ENCODE measurements at regions not wholly inside any gene's neighbourhood (a gene's known extent, or its start where the extent isn't known, plus 50 kb on each side); places are given as distances from the start of the nearest gene placed in this dataset.

- TF ChIP-seq EZH2phosphoT487 (IDR thresholded peaks at IDR 0.05; ENCODE audit: borderline replicate concordance) (no peak), CTCF (conservative IDR thresholded peaks at IDR 0.05; ENCODE audit: low read length) (no peak)
- no peak overlapping the region for H3K4me3 ChIP-seq (ENCODE audit: low read length, poor library complexity, severe bottlenecking)
- H2AFZ ChIP-seq (ENCODE audit: low read length) = no peak overlapping the region
- H4K20me1 ChIP-seq (ENCODE audit: insufficient read depth, low read length, poor library complexity, severe bottlenecking) = no peaks in the 10 kb centered on the region
- no peaks in the 10 kb centered on the region for H3K79me2 ChIP-seq (ENCODE audit: insufficient read depth, low read length)
- no peaks in the 10 kb centered on the region for H3K9me2 ChIP-seq (replicated peaks; ENCODE audit: low read depth, low read length)
- H3K36me3 ChIP-seq (ENCODE audit: insufficient read depth, low read length) = no peaks in the 10 kb centered on the region
- peak overlapping the region; percentile 26 for H3K4me2 ChIP-seq (ENCODE audit: low read depth, low read length, poor library complexity, severe bottlenecking)
- H3K27me3 ChIP-seq (ENCODE audit: insufficient read depth, low read length, poor library complexity, severe bottlenecking) = no peaks in the 10 kb centered on the region
- no peaks in the 10 kb centered on the region for H3F3A ChIP-seq (ENCODE audit: low read depth)
- peaks cover 14% of the 10 kb centered on the region for H3K4me1 ChIP-seq (ENCODE audit: insufficient read depth, low read length, poor library complexity, severe bottlenecking)
- no peak overlapping the region for H3K9ac ChIP-seq (ENCODE audit: low read depth, low read length, poor library complexity, severe bottlenecking)
- H3K9me3 ChIP-seq (ENCODE audit: insufficient read depth, low read depth, low read length) = no peaks in the 10 kb centered on the region
Observed at GRCh38 chr12:85509857-85510256, 229.8 kb downstream of the ALX1 start.

GRCh38 chr12:85516039-85516438, 236.0 kb downstream of the ALX1 start:
- H3K79me2 ChIP-seq (ENCODE audit: insufficient read depth, low read length) = no peaks in the 10 kb centered on the region
- no peaks in the 10 kb centered on the region for H3K36me3 ChIP-seq (ENCODE audit: insufficient read depth, low read length)
- no peaks in the 10 kb centered on the region for H3K27me3 ChIP-seq (ENCODE audit: insufficient read depth, low read length, poor library complexity, severe bottlenecking)
- no peak overlapping the region for H3K4me2 ChIP-seq (ENCODE audit: low read depth, low read length, poor library complexity, severe bottlenecking)
- H4K20me1 ChIP-seq (ENCODE audit: insufficient read depth, low read length, poor library complexity, severe bottlenecking) = no peaks in the 10 kb centered on the region
- H3K9me3 ChIP-seq (ENCODE audit: insufficient read depth, low read depth, low read length) = no peaks in the 10 kb centered on the region
- H2AFZ ChIP-seq (ENCODE audit: low read length) = no peak overlapping the region
- H3K9me2 ChIP-seq (replicated peaks; ENCODE audit: low read depth, low read length) = no peaks in the 10 kb centered on the region
- no peak for TF ChIP-seq CTCF (conservative IDR thresholded peaks at IDR 0.05; ENCODE audit: low read length)
- no peak for TF ChIP-seq EZH2phosphoT487 (IDR thresholded peaks at IDR 0.05; ENCODE audit: borderline replicate concordance)
- no peaks in the 10 kb centered on the region for H3F3A ChIP-seq (ENCODE audit: low read depth)
- H3K4me3 ChIP-seq (ENCODE audit: low read length, poor library complexity, severe bottlenecking) = no peak overlapping the region
- H3K9ac ChIP-seq (ENCODE audit: low read depth, low read length, poor library complexity, severe bottlenecking) = no peak overlapping the region
- H3K4me1 ChIP-seq (ENCODE audit: insufficient read depth, low read length, poor library complexity, severe bottlenecking) = no peaks in the 10 kb centered on the region

- Histone ChIP-seq H3K4me2 (ENCODE audit: low read depth, low read length, poor library complexity, severe bottlenecking) (no peak overlapping the region), H4K20me1 (ENCODE audit: insufficient read depth, low read length, poor library complexity, severe bottlenecking) (no peaks in the 10 kb centered on the region), H3K27me3 (ENCODE audit: insufficient read depth, low read length, poor library complexity, severe bottlenecking) (no peaks in the 10 kb centered on the region), H3K79me2 (ENCODE audit: insufficient read depth, low read length) (no peaks in the 10 kb centered on the region), H3K4me3 (ENCODE audit: low read length, poor library complexity, severe bottlenecking) (no peak overlapping the region), H3K36me3 (ENCODE audit: insufficient read depth, low read length) (no peaks in the 10 kb centered on the region), H3F3A (ENCODE audit: low read depth) (no peaks in the 10 kb centered on the region), H2AFZ (ENCODE audit: low read length) (no peak overlapping the region; the same call in 1 of the 2 replicates), H3K9me3 (ENCODE audit: insufficient read depth, low read depth, low read length) (no peaks in the 10 kb centered on the region), H3K9ac (ENCODE audit: low read depth, low read length, poor library complexity, severe bottlenecking) (no peak overlapping the region), H3K4me1 (ENCODE audit: insufficient read depth, low read length, poor library complexity, severe bottlenecking) (no peaks in the 10 kb centered on the region), H3K9me2 (replicated peaks; ENCODE audit: low read depth, low read length) (no peaks in the 10 kb centered on the region)
- TF ChIP-seq EZH2phosphoT487 (IDR thresholded peaks at IDR 0.05; ENCODE audit: borderline replicate concordance) = no peak
- TF ChIP-seq CTCF (conservative IDR thresholded peaks at IDR 0.05; ENCODE audit: low read length) = no peak
Observed at GRCh38 chr12:85516667-85517325, 236.8 kb downstream of the ALX1 start.

Data from Loucy (cell line).